Loucy (cell line): ENCODE measurements at regions not wholly inside any gene's neighbourhood (a gene's known extent, or its start where the extent isn't known, plus 50 kb on each side); places are given as distances from the start of the nearest gene placed in this dataset.

Experiments
- H2AFZ ChIP-seq: fragments of 200-600 bp; sonication (generic); 2 replicates; pipeline ENCODE4 v1.6.0; 2016; ENCODE audit warnings: antibody characterized with exemption, mild to moderate bottlenecking, low read length, moderate library complexity
- H3F3A ChIP-seq: fragments of 200-600 bp; 2 replicates; pipeline ENCODE4 v1.6.0; 2016; ENCODE audit warnings: antibody characterized with exemption, low read depth, mild to moderate bottlenecking
- H3K27me3 ChIP-seq: fragments of 200-600 bp; sonication (generic); 2 replicates; pipeline ENCODE4 v1.6.1; 2014; ENCODE audit warnings: low read length, mild to moderate bottlenecking; ENCODE audit not compliant: insufficient read depth, poor library complexity, severe bottlenecking
- H3K36me3 ChIP-seq: fragments of 200-600 bp; sonication (generic); 2 replicates; pipeline ENCODE4 v1.6.1; 2016; ENCODE audit warnings: low read length; ENCODE audit not compliant: insufficient read depth
- H3K4me1 ChIP-seq: fragments of 200-600 bp; sonication (generic); 2 replicates; pipeline ENCODE4 v1.5.1; 2014; ENCODE audit warnings: low read length, mild to moderate bottlenecking; ENCODE audit not compliant: insufficient read depth, poor library complexity, severe bottlenecking
- H3K4me2 ChIP-seq: fragments of 200-600 bp; sonication (generic); 2 replicates; pipeline ENCODE4 v1.6.0; 2014; ENCODE audit warnings: antibody characterized with exemption, low read length, low read depth, mild to moderate bottlenecking; ENCODE audit not compliant: poor library complexity, severe bottlenecking
- H3K4me3 ChIP-seq: fragments of 200-600 bp; sonication (generic); 2 replicates; pipeline ENCODE4 v1.5.1; 2014; ENCODE audit warnings: low read length, mild to moderate bottlenecking, mixed read lengths; ENCODE audit not compliant: poor library complexity, severe bottlenecking
- H3K79me2 ChIP-seq: fragments of 200-600 bp; sonication (generic); 2 replicates; pipeline ENCODE4 v1.6.1; 2014; ENCODE audit warnings: low read length; ENCODE audit not compliant: insufficient read depth
- H3K9ac ChIP-seq: fragments of 200-600 bp; sonication (generic); 2 replicates; pipeline ENCODE4 v1.6.0; 2014; ENCODE audit warnings: mild to moderate bottlenecking, low read depth, low read length, moderate library complexity; ENCODE audit not compliant: poor library complexity, severe bottlenecking
- H3K9me2 ChIP-seq: fragments of 200-600 bp; sonication (generic); replicated peaks from 2 replicates; pipeline ENCODE4 v1.6.1; 2016; ENCODE audit warnings: low read depth, low read length, mixed read lengths
- H3K9me3 ChIP-seq: fragments of 200-600 bp; sonication (generic); 2 replicates; pipeline ENCODE4 v1.6.1; 2014; ENCODE audit warnings: mild to moderate bottlenecking, antibody characterized with exemption, low read length, low read depth; ENCODE audit not compliant: insufficient read depth
- H4K20me1 ChIP-seq: fragments of 200-600 bp; sonication (generic); 2 replicates; pipeline ENCODE4 v1.6.0; 2014; ENCODE audit warnings: antibody characterized with exemption, low read length, mild to moderate bottlenecking; ENCODE audit not compliant: insufficient read depth, poor library complexity, severe bottlenecking
- EZH2phosphoT487 ChIP-seq: fragments of 200-600 bp; IDR thresholded peaks from 2 replicates; pipeline ENCODE4 v1.6.1; 2018; ENCODE audit warnings: antibody characterized with exemption, mild to moderate bottlenecking, moderate library complexity, borderline replicate concordance
- TF ChIP-seq, protein P1 (sequence below): fragments of 200-600 bp; sonication (generic); conservative IDR thresholded peaks from 2 replicates; pipeline ENCODE4 v1.5.1; 2014; ENCODE audit warnings: mild to moderate bottlenecking, antibody characterized with exemption, low read length

DNA sequence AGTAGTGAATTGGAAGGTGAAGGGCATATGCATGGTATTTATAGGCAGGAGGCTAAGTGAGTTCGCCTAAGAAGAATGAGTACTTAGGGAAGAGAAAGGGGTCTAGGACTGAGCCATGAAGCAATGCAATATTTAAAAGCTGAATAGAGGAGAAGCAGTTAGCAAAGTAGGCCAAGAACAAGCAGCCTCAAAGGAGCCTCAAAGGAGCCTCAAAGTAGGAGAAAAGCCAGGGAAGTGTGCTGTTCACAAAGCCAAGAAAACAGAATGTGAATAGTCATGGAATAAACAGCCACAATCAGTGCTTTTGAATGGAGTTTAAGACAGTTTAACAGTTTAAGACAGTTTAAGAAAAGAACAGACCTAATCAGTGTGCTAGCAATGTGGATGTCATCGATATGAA, 762.0 kb downstream of the SORCS1 start:
- Histone ChIP-seq H3K4me3 (no peak overlapping the region), H3K27me3 (no peaks in the 10 kb centered on the region), H3K4me1 (no peaks in the 10 kb centered on the region), H3K9me2 (no peaks in the 10 kb centered on the region), H3K9ac (no peak overlapping the region), H4K20me1 (no peaks in the 10 kb centered on the region), H3F3A (no peaks in the 10 kb centered on the region), H3K9me3 (no peaks in the 10 kb centered on the region), H3K36me3 (no peaks in the 10 kb centered on the region), H2AFZ (no peak overlapping the region), H3K79me2 (no peaks in the 10 kb centered on the region), H3K4me2 (no peak overlapping the region)
- TF ChIP-seq, protein P1, sequence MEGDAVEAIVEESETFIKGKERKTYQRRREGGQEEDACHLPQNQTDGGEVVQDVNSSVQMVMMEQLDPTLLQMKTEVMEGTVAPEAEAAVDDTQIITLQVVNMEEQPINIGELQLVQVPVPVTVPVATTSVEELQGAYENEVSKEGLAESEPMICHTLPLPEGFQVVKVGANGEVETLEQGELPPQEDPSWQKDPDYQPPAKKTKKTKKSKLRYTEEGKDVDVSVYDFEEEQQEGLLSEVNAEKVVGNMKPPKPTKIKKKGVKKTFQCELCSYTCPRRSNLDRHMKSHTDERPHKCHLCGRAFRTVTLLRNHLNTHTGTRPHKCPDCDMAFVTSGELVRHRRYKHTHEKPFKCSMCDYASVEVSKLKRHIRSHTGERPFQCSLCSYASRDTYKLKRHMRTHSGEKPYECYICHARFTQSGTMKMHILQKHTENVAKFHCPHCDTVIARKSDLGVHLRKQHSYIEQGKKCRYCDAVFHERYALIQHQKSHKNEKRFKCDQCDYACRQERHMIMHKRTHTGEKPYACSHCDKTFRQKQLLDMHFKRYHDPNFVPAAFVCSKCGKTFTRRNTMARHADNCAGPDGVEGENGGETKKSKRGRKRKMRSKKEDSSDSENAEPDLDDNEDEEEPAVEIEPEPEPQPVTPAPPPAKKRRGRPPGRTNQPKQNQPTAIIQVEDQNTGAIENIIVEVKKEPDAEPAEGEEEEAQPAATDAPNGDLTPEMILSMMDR = no peak
- TF ChIP-seq EZH2phosphoT487 = no peak

DNA sequence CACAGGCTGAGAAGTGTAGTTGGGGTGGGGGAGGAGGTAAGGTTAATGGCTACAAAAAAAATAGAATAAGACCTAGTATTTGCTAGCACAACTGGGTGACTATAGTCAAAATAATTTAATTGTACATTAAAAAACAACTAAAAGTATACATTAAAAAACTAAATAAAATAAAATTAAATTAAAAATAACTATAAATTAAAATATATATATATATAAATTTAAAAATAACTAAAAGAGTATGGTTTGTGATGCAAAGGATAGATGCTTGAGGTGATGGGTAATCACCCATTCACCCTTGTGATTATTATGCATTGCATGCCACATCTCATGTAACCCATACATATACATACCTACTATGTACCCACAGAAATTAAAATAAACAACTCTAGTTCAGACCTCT, 762.5 kb downstream of the SORCS1 start:
- no peaks in the 10 kb centered on the region for H4K20me1 ChIP-seq
- H3K9me2 ChIP-seq = no peaks in the 10 kb centered on the region
- no peaks in the 10 kb centered on the region for H3K79me2 ChIP-seq
- no peak overlapping the region for H3K9ac ChIP-seq
- H3K4me2 ChIP-seq = no peak overlapping the region
- no peaks in the 10 kb centered on the region for H3K9me3 ChIP-seq
- H2AFZ ChIP-seq = no peak overlapping the region
- no peak overlapping the region for H3K4me3 ChIP-seq
- no peaks in the 10 kb centered on the region for H3K36me3 ChIP-seq
- H3K27me3 ChIP-seq = no peaks in the 10 kb centered on the region
- H3K4me1 ChIP-seq = no peaks in the 10 kb centered on the region
- H3F3A ChIP-seq = no peaks in the 10 kb centered on the region
- TF ChIP-seq, protein P1 = no peak
- no peak for TF ChIP-seq EZH2phosphoT487

DNA sequence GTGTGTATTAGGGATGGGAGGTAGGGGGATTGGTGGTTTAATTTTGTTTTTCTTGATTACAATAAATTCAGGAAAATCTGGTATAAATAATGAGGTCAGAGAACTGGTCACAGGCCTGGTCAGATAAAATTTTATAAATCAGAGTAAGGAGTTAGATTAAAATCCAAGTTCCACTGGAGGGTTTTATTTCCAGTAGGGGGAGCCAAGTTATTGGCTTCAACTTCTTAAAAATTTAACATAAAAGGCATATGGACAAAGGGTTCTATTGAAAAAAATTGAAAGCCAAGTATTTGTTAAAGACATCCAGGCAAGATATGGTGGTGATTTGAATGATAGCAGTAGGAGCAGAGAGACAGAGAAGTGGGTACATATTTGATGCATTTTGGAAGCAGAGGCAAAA, 763.3 kb downstream of the SORCS1 start:
- H2AFZ ChIP-seq = no peak overlapping the region
- H3K36me3 ChIP-seq = no peaks in the 10 kb centered on the region
- H3K9me3 ChIP-seq = no peaks in the 10 kb centered on the region
- no peaks in the 10 kb centered on the region for H3K9me2 ChIP-seq
- H3K27me3 ChIP-seq = no peaks in the 10 kb centered on the region
- no peak overlapping the region for H3K9ac ChIP-seq
- no peak for TF ChIP-seq EZH2phosphoT487
- TF ChIP-seq, protein P1 = 0 out of 2 replicates have a peak, but pooled peaks have one; percentile 13
- H3K4me3 ChIP-seq = no peak overlapping the region
- no peaks in the 10 kb centered on the region for H3F3A ChIP-seq
- H3K79me2 ChIP-seq = no peaks in the 10 kb centered on the region
- H3K4me2 ChIP-seq = no peak overlapping the region
- H4K20me1 ChIP-seq = no peaks in the 10 kb centered on the region
- H3K4me1 ChIP-seq = no peaks in the 10 kb centered on the region
